ENCODE measurements at regions not wholly inside any gene's neighbourhood (a gene's known extent, or its start where the extent isn't known, plus 50 kb on each side); places are given as distances from the start of the nearest gene placed in this dataset.
"Not testable (repeated sequence)": the region's sequence is repeated elsewhere in the genome, so short reads cannot be mapped to it uniquely, and the experiment has no call there.

DNA sequence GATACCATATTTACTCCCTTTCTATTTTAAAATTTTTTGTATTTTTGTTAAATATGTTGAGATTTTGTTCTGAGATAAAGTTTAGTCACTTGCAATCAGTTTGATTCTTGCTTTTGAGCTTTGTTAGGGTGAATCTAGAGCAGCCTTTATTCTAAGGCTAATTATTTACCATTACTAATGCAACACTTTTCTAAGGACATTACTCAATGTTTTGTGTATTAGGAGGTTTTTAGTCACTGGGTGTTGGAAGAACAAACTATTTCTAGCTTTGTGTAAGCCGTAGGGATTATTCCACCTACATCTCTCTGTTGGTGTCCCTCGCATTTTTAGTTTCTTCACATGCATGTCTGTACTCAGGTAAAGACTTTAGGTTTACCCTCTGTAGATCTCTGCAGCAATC is 379.5 kb upstream of the CD180 start:
- Histone ChIP-seq H3K4me3 (no peak overlapping the region), H3K9me3 (no peaks in the 10 kb centered on the region; the same call in 1 of the 2 replicates), H3K27me3 (no peaks in the 10 kb centered on the region), H3K36me3 (no peaks in the 10 kb centered on the region)
- DNase-seq, result no peak

DNA sequence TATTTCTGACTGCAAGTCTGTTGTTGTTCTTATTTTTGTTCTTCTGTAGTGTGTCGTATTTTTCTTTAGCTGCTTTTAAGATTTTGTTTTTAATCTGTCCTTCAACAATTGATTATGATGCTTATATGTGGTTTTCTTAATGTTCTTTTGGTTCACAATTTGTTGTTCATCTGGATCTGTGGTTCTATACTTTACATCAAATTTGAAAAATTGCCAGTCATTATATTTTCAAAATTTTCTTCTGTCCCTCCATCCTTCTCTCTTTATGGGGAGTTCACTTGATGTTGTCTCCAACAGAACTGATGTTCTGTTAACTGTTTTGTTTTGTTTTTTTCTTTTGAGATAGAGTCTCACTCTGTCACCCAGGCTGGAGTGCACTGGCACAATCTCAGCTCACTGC is 378.5 kb upstream of the CD180 start:
- Histone ChIP-seq H3K4me3 (no peak overlapping the region), H3K27me3 (no peaks in the 10 kb centered on the region), H3K9me3 (no peaks in the 10 kb centered on the region), H3K36me3 (no peaks in the 10 kb centered on the region)
- no peak for DNase-seq

DNA sequence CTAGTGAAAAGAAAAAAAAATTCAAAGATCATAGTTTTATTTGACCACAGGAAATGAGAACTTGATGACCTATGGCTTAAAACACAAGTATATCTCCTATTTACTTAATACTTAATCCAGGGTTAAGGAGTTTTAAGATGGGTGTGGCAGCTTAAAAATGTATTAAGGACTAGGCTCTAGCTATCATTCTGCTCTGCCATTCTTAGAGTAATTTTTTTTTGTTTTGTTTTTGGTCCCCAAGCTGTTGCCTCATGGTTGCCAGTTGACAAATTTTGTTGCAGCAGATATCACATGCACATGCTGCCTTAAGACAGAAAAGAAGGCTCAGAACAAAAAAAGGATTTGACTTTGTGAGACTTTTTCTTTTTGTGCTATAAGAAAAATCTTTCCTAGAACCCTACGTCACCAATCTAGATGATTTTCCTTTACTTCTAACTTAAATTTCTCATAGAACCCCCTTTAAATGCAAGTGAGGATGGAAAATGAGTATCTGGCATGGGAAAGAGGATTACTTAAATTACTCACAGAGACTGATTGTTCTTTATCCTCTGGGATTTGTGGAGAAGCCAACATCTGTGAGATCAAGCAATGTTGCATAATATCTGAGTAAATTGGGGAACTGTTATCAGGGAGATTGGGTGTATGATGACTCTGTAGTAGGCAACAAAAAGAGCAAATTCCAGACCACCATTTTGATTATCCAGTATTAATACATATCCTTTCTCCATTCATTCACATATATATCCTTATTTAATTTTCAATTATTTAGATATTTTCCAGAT is 364.7 kb upstream of the CD180 start:
- DNase-seq, result no peak
- H3K9me3 ChIP-seq, result peaks cover 6% of the 10 kb centered on the region
- no peak overlapping the region for H3K4me3 ChIP-seq

DNA sequence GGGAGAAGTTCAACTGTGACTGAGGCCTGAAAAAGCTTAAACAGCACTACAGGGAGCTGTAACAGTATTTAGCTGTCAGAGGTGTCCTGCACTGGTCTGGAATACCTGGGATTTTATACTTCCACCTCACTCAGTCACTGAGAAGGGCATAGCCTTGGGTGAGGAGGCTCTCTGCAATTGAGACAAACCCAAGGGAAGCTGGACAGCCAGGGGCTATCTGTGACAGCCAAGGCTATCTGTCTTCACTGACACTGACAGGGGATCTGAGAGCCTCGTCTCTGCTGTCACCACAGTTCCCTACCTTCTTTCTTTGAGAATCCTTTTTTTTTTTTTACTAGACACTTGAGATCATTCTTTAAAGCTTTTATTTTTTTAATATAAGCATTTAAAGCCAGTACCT is 356.2 kb upstream of the CD180 start:
- H3K36me3 ChIP-seq, result no peaks in the 10 kb centered on the region
- no peaks in the 10 kb centered on the region for H3K27me3 ChIP-seq
- no peaks in the 10 kb centered on the region; the same call in 1 of the 2 replicates for H3K9me3 ChIP-seq
- DNase-seq, result no peak
- no peak overlapping the region for H3K4me3 ChIP-seq

More for the DNA sequence above, 364.7 kb upstream of the CD180 start:
- Histone ChIP-seq H3K36me3 (no peaks in the 10 kb centered on the region), H3K27me3 (no peaks in the 10 kb centered on the region)

DNA sequence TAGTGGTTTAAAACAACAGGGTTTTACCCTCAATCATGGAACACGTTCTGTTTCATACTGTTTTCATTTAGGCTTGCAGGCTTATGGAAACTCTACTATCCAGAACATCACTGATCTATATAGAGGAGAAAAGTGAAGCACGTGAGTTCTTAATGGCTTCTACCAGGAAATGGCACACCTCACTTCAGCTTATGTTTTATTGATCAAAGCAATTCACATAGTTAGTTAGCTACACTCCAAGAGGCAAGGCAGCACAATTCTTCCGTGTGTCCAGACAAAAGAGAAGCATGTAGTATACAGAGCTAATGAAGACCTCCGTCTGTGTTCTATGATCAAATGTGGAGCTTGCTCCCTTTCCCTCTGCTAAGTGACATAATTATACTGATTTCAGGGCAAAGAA is 353.3 kb upstream of the CD180 start:
- no peak for DNase-seq
- Histone ChIP-seq H3K36me3 (no peaks in the 10 kb centered on the region), H3K9me3 (no peaks in the 10 kb centered on the region), H3K4me3 (no peak overlapping the region), H3K27me3 (no peaks in the 10 kb centered on the region)

DNA sequence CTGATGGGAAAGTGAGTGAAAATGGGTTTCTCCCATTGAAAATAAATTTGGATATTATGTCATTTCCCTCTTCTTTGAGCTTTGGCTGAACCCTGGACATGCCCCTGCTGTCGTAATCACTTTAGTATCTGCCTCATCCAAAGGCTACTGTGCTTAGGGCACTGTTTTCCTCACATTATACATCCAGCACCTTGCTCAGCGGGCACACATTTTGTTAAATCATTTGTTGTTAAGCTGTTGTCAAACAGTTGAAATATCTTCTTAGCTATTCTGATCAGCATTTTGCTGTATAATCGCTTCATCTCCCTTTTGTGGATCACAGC is 352.7 kb upstream of the CD180 start:
- Histone ChIP-seq H3K4me3 (no peak overlapping the region), H3K9me3 (no peaks in the 10 kb centered on the region), H3K36me3 (no peaks in the 10 kb centered on the region), H3K27me3 (no peaks in the 10 kb centered on the region)
- DNase-seq, result no peak

DNA sequence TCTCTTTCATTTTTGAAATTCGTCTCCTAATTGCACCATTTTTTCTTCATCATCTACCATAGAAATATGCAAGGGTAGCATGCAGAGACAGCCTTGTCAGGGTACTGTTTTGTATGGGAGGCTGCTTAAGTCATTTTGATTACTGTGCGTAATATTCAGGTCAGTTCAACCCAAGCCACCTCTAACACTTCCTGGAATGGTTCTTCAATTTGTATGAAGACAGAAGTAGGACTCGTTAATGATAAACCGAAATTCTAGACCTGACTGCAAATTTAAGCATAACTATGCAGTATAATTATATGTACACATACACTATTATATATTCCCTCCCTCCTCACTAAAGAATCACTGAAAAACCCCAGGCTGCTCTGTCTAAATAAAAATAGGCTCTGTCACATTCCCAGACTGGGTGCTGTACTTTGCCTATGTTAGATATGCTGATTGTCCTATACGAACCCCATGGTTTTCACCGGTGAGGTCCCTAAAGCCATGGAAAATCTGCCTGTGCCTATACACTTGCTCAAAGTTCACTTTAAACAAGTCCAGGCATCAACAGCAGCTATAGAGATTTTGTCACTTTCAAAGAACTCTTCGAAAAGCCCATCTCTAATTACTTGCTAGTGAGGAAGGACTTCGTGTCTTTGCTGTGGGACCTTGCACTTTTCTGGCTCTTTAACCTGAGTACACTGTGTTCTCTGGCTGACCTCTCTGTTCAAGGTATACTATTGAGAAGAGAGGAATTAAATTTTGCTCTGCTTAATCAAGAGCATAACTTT is 352.1 kb upstream of the CD180 start:
- Histone ChIP-seq H3K36me3 (no peaks in the 10 kb centered on the region), H3K27me3 (no peaks in the 10 kb centered on the region), H3K4me3 (no peak overlapping the region), H3K9me3 (no peaks in the 10 kb centered on the region)
- no peak for DNase-seq

DNA sequence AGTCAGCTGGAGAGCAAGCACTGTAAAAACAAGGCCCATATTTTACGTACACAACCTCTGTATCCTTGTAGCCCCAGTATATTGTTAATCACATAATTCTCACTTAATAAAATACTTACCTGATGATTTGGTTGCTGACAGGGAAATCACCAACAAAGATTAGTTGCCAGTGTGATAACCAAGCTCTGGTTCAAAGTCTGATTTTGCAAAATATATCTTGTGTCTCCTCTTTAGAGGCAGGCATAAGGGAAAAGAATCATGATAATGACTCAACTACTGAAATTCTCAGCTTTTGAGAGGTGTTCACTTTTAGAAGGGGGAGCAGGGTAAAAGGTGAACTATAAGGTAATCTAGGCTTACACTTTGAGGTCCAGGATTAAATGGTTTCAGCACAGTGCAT is 351.1 kb upstream of the CD180 start:
- Histone ChIP-seq H3K9me3 (no peaks in the 10 kb centered on the region), H3K27me3 (no peaks in the 10 kb centered on the region), H3K4me3 (no peak overlapping the region), H3K36me3 (no peaks in the 10 kb centered on the region)
- DNase-seq, result no peak

DNA sequence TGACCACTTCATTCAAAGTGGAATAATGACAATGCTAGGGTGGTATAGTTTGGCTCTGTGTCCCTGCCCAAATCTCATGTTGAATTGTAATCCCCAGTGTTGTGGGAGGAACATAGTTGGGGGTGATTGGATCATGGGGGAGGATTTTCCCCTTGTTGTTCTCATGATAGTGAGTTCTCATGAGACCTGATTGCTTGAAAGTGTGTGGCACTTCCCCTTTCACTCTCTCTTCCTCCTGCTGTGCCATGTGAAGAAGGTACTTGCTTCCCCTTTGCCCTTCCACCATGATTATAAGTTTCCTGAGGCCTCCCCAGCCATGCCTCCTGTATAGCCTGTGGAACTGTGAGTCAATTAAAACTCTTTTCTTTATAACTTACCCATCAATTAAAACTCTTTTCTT is 348.3 kb upstream of the CD180 start:
- H3K27me3 ChIP-seq, H3K4me3 ChIP-seq, H3K9me3 ChIP-seq, DNase-seq, H3K36me3 ChIP-seq: not testable (repeated sequence)

DNA sequence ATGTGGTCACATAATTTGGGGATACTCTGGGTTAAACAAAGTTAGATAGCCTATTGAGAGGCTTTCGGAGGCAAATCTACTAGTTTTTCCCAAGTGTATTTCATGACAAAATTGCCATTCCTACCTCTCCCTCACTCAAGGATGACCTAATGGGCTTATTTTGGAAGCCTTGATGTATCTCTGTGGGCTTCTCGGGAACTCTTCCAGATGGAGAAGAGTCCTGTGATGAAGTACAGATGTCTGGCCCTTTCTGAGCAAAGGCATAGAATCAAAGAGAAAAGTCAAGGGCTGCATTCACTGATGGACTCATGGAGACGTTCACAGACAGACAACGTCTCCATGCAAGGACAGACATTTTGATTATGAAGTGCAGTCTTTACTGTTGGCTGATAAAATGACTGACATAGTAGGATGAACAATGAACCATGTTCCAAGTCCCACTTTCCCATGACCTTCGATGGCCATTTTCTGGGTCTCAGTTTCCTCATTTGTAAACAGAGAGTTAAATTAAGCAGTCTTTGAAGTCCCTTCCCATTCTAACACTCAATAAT is 347.2 kb upstream of the CD180 start:
- Histone ChIP-seq H3K36me3 (no peaks in the 10 kb centered on the region), H3K27me3 (no peaks in the 10 kb centered on the region), H3K4me3 (no peak overlapping the region), H3K9me3 (no peaks in the 10 kb centered on the region)
- no peak for DNase-seq

DNA sequence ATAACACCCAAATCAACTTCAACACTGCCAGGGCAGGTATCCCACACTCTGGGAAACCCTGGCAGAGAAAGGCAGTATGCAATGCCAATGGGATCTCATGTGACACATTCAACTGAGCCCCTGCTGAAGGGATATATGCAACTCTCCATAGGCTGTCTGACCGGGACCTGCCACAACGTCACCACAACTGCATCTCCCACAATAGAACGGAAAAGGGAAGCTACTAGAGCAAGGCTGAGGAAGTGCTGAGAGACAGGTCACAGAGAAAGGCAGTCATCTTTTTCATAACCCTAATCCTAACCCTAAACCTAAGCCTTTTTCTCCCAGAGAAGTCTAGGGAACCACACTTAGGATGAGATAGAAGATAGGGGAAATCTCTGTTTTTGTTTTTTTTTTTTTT is 345.9 kb upstream of the CD180 start:
- no peaks in the 10 kb centered on the region for H3K36me3 ChIP-seq
- no peak for DNase-seq

DNA sequence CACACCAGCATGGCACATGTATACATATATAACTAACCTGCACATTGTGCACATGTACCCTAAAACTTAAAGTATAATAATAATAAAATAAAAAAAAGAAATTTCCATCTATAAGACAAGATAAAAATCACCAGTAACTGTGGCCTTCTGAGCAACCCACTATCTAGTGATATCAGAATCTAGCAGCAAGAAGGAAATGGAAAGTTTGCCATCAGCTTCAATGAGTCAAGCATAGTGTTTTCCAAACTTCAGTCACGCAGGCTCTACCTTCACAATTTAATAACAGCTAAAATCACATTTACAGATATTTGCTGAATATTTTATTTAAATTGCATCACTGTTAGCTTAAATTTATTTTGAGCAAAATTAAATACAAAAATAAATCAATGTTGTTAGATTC is 345.3 kb upstream of the CD180 start:
- Histone ChIP-seq H3K36me3 (no peaks in the 10 kb centered on the region), H3K27me3 (no peaks in the 10 kb centered on the region), H3K4me3 (no peak overlapping the region), H3K9me3 (no peaks in the 10 kb centered on the region)
- DNase-seq, result no peak

More for the DNA sequence above, 345.9 kb upstream of the CD180 start:
- Histone ChIP-seq H3K4me3 (no peak overlapping the region), H3K9me3 (no peaks in the 10 kb centered on the region), H3K27me3 (no peaks in the 10 kb centered on the region)

DNA sequence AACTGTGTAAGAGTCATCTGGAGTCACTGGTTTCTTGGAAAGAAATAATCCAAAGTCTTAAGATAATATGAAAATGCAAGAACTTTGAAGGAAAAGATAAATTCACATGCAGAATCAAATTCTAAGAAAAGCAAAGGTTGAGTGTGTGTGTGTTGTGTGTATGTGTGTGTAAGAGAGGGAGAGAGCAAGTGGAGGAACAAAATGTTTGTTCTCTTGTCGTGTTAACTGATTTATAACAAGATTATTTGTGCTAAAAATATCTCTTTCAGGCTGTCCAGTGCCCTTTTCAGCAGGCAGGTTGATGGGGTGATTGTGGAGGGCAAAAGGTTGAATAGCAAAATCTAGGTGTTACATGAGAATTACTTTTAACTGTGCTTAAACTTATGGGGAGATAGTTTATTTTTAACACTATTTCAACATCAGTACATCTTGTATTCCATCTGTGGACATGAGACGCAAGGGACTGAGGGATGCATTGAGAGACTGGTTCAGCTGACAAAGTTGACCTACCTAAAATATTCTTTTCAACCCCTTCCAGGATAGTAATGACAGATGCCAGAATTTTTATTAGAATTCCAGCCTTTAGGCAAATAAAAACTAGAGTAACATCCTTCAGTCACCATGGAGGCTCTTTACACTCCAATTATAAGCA is 342.4 kb upstream of the CD180 start:
- Histone ChIP-seq H3K9me3 (no peaks in the 10 kb centered on the region), H3K27me3 (no peaks in the 10 kb centered on the region), H3K36me3 (no peaks in the 10 kb centered on the region), H3K4me3 (no peak overlapping the region)
- no peak for DNase-seq

DNA sequence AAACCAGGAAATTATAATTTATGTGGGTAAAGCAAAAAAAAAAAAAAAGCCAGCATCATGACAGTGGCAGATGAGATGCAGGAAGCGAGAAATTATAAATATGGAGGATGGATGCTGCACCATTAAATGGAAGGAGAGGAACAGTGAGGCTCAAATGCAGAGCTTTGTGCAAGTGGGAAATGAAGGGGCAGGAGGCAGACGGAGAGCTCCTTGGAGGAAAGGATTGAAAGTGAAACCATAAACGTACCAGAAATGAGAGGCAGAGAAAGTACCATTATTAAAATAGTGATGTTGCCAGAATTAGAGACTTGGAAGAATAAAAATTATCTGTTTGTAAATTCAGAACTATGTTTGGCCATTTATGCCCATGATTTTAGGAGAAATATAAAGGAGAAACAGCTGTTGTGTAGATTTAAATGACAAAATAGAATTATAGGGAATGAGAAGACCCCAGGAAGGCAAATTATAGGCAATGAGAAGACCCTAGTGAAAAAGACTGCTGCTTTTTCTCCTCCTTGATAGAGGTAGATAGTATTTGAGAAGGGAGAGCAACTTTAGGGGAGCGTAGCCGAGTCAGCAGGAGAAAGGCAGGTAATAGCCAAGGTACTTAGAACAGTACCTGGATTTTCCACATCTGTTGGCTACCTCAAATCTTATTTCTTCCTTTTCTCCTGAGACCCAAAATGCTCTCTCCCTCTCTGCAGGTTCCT is 341.0 kb upstream of the CD180 start:
- peak overlapping the region; percentile 16 for H3K4me3 ChIP-seq
- H3K27me3 ChIP-seq, result no peaks in the 10 kb centered on the region
- no peaks in the 10 kb centered on the region for H3K9me3 ChIP-seq
- DNase-seq, result no peak
- no peaks in the 10 kb centered on the region for H3K36me3 ChIP-seq

DNA sequence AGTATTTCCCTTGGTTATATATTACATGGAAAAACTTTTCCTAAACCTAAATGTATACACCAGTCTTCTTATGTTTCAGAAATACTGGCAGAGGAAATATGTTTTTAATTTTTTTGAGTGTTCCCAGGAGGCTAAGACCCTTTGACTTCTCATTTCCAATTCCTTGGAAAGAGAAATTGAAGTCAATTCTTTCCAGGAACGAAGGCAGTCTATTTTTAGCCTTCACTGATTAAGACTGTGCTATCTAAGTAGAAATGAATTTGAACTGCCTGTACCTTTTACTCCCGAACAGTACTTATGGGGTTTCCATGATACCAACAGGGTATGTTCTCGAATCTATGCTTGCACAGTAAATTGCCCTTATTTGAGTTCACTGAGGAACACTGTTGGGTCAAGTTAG is 340.3 kb upstream of the CD180 start:
- no peak for DNase-seq
- H3K9me3 ChIP-seq, result no peaks in the 10 kb centered on the region
- H3K36me3 ChIP-seq, result no peaks in the 10 kb centered on the region
- H3K27me3 ChIP-seq, result no peaks in the 10 kb centered on the region
- no peak overlapping the region for H3K4me3 ChIP-seq

DNA sequence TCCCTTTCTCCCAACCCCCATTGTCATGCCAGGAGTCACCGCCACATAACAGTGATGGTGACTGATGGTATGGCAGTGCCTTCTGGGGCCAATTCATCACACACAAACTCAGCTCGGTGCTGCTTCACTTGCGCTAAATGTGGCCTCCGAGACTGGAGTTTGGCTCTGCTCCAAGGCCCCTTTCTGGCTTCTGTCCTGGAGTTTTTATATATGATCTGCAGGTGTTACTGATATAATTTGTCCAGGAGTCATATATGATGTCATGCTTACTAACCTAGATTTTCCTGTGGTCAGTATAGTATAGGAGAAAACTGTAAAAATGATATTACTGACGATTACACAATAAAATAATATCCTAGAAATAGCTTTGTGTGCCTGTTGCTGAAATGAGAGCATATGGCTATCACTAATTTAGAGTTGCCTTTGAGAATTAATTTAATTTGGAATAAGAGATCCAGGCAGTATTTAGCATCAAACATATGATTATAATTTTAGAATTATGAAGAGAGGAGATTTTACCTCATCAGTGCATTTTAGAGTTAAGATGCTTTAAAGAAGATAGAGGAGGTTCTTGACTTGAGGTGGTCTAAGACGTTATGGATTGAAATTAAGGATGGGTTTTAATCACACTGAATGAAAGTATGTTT is 334.1 kb upstream of the CD180 start:
- H3K36me3 ChIP-seq, result no peaks in the 10 kb centered on the region
- H3K4me3 ChIP-seq, result no peak overlapping the region
- no peaks in the 10 kb centered on the region for H3K27me3 ChIP-seq
- no peak for DNase-seq
- no peaks in the 10 kb centered on the region for H3K9me3 ChIP-seq
